Loucy (cell line): ENCODE measurements at regions not wholly inside any gene's neighbourhood (a gene's known extent, or its start where the extent isn't known, plus 50 kb on each side); places are given as distances from the start of the nearest gene placed in this dataset.

Experiments
- H2AFZ ChIP-seq: fragments of 200-600 bp; sonication (generic); 2 replicates; pipeline ENCODE4 v1.6.0; 2016; ENCODE audit warnings: antibody characterized with exemption, mild to moderate bottlenecking, low read length, moderate library complexity
- H3F3A ChIP-seq: fragments of 200-600 bp; 2 replicates; pipeline ENCODE4 v1.6.0; 2016; ENCODE audit warnings: antibody characterized with exemption, low read depth, mild to moderate bottlenecking
- H3K27me3 ChIP-seq: fragments of 200-600 bp; sonication (generic); 2 replicates; pipeline ENCODE4 v1.6.1; 2014; ENCODE audit warnings: low read length, mild to moderate bottlenecking; ENCODE audit not compliant: insufficient read depth, poor library complexity, severe bottlenecking
- H3K36me3 ChIP-seq: fragments of 200-600 bp; sonication (generic); 2 replicates; pipeline ENCODE4 v1.6.1; 2016; ENCODE audit warnings: low read length; ENCODE audit not compliant: insufficient read depth
- H3K4me1 ChIP-seq: fragments of 200-600 bp; sonication (generic); 2 replicates; pipeline ENCODE4 v1.5.1; 2014; ENCODE audit warnings: low read length, mild to moderate bottlenecking; ENCODE audit not compliant: insufficient read depth, poor library complexity, severe bottlenecking
- H3K4me2 ChIP-seq: fragments of 200-600 bp; sonication (generic); 2 replicates; pipeline ENCODE4 v1.6.0; 2014; ENCODE audit warnings: antibody characterized with exemption, low read length, low read depth, mild to moderate bottlenecking; ENCODE audit not compliant: poor library complexity, severe bottlenecking
- H3K4me3 ChIP-seq: fragments of 200-600 bp; sonication (generic); 2 replicates; pipeline ENCODE4 v1.5.1; 2014; ENCODE audit warnings: low read length, mild to moderate bottlenecking, mixed read lengths; ENCODE audit not compliant: poor library complexity, severe bottlenecking
- H3K79me2 ChIP-seq: fragments of 200-600 bp; sonication (generic); 2 replicates; pipeline ENCODE4 v1.6.1; 2014; ENCODE audit warnings: low read length; ENCODE audit not compliant: insufficient read depth
- H3K9ac ChIP-seq: fragments of 200-600 bp; sonication (generic); 2 replicates; pipeline ENCODE4 v1.6.0; 2014; ENCODE audit warnings: mild to moderate bottlenecking, low read depth, low read length, moderate library complexity; ENCODE audit not compliant: poor library complexity, severe bottlenecking
- H3K9me2 ChIP-seq: fragments of 200-600 bp; sonication (generic); replicated peaks from 2 replicates; pipeline ENCODE4 v1.6.1; 2016; ENCODE audit warnings: low read depth, low read length, mixed read lengths
- H3K9me3 ChIP-seq: fragments of 200-600 bp; sonication (generic); 2 replicates; pipeline ENCODE4 v1.6.1; 2014; ENCODE audit warnings: mild to moderate bottlenecking, antibody characterized with exemption, low read length, low read depth; ENCODE audit not compliant: insufficient read depth
- H4K20me1 ChIP-seq: fragments of 200-600 bp; sonication (generic); 2 replicates; pipeline ENCODE4 v1.6.0; 2014; ENCODE audit warnings: antibody characterized with exemption, low read length, mild to moderate bottlenecking; ENCODE audit not compliant: insufficient read depth, poor library complexity, severe bottlenecking
- CTCF ChIP-seq: fragments of 200-600 bp; sonication (generic); conservative IDR thresholded peaks from 2 replicates; pipeline ENCODE4 v1.5.1; 2014; ENCODE audit warnings: mild to moderate bottlenecking, antibody characterized with exemption, low read length
- EZH2phosphoT487 ChIP-seq: fragments of 200-600 bp; IDR thresholded peaks from 2 replicates; pipeline ENCODE4 v1.6.1; 2018; ENCODE audit warnings: antibody characterized with exemption, mild to moderate bottlenecking, moderate library complexity, borderline replicate concordance

- Histone ChIP-seq H3F3A (no peaks in the 10 kb centered on the region), H3K27me3 (no peaks in the 10 kb centered on the region), H3K4me2 (no peak overlapping the region), H3K4me3 (no peak overlapping the region), H3K9me2 (no peaks in the 10 kb centered on the region), H3K79me2 (no peaks in the 10 kb centered on the region), H3K9ac (no peak overlapping the region), H2AFZ (no peak overlapping the region), H4K20me1 (no peaks in the 10 kb centered on the region), H3K4me1 (no peaks in the 10 kb centered on the region), H3K9me3 (no peaks in the 10 kb centered on the region), H3K36me3 (no peaks in the 10 kb centered on the region)
- TF ChIP-seq EZH2phosphoT487 (no peak), CTCF (no peak)
Observed at GRCh38 chr5:86879086-86879485, 261.3 kb downstream of the COX7C start.

GRCh38 chr5:86880344-86880743 lies 262.6 kb downstream of the COX7C start:
- H3F3A ChIP-seq, result no peaks in the 10 kb centered on the region
- H3K9me2 ChIP-seq, result no peaks in the 10 kb centered on the region
- H3K9me3 ChIP-seq, result no peaks in the 10 kb centered on the region
- H3K36me3 ChIP-seq, result no peaks in the 10 kb centered on the region
- TF ChIP-seq EZH2phosphoT487, result no peak
- no peak for TF ChIP-seq CTCF
- no peak overlapping the region for H2AFZ ChIP-seq
- H3K4me2 ChIP-seq, result no peak overlapping the region
- H3K9ac ChIP-seq, result no peak overlapping the region
- H3K27me3 ChIP-seq, result no peaks in the 10 kb centered on the region
- H3K79me2 ChIP-seq, result no peaks in the 10 kb centered on the region
- H4K20me1 ChIP-seq, result no peaks in the 10 kb centered on the region
- no peak overlapping the region for H3K4me3 ChIP-seq
- H3K4me1 ChIP-seq, result peaks cover 1% of the 10 kb centered on the region

- no peaks in the 10 kb centered on the region for H4K20me1 ChIP-seq
- H3K9me3 ChIP-seq, result no peaks in the 10 kb centered on the region
- no peaks in the 10 kb centered on the region for H3K36me3 ChIP-seq
- H3K79me2 ChIP-seq, result no peaks in the 10 kb centered on the region
- no peak overlapping the region for H3K4me3 ChIP-seq
- H3K27me3 ChIP-seq, result no peaks in the 10 kb centered on the region
- no peaks in the 10 kb centered on the region for H3K9me2 ChIP-seq
- H3K9ac ChIP-seq, result no peak overlapping the region
- H3F3A ChIP-seq, result no peaks in the 10 kb centered on the region
- no peak overlapping the region for H2AFZ ChIP-seq
- no peak overlapping the region for H3K4me2 ChIP-seq
- peaks cover 4% of the 10 kb centered on the region for H3K4me1 ChIP-seq
- TF ChIP-seq CTCF, result peak; percentile 99
- no peak for TF ChIP-seq EZH2phosphoT487
Observed at GRCh38 chr5:86880785-86881492, 263.2 kb downstream of the COX7C start.
